AG08395 (cell line): ENCODE measurements at regions not wholly inside any gene's neighbourhood (a gene's known extent, or its start where the extent isn't known, plus 50 kb on each side); places are given as distances from the start of the nearest gene placed in this dataset.
"Not testable (repeated sequence)": the region's sequence is repeated elsewhere in the genome, so short reads cannot be mapped to it uniquely, and the experiment has no call there.

ENCODE experiments used
- DNase-seq: peaks from one replicate; pipeline ENCODE4 v3.0.0; 2012; ENCODE audit warnings: mixed read lengths, low spot score

DNA sequence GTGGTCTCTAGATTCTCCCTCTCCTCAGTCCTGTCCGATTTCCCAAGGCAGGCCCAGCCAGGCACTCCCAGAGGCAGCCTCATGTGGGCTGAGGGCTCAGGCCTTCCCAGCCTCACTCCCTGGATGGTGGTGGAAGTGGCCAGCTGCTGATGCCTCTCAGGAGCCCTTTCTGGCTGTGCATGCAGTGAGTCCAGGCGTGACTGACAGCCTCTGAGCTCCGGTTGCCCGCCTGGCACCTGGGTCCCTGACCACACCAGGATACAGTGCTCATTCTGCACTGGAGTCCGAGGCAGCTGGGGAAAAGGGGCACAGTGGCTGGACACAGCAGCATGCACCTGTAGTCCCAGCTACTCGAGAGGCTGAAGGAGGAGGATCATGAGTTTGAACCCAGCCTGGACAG, 132.6 kb downstream of the CUL2 start:
- no peak for DNase-seq

- DNase-seq, result no peak
These were observed 133.4 kb downstream of the CUL2 start for GRCh38 chr10:34956756-34957155.

GRCh38 chr10:34955391-34955790, 134.8 kb downstream of the CUL2 start:
- no peak for DNase-seq

- no peak for DNase-seq
These were observed 136.0 kb downstream of the CUL2 start for GRCh38 chr10:34954142-34954541.

DNA sequence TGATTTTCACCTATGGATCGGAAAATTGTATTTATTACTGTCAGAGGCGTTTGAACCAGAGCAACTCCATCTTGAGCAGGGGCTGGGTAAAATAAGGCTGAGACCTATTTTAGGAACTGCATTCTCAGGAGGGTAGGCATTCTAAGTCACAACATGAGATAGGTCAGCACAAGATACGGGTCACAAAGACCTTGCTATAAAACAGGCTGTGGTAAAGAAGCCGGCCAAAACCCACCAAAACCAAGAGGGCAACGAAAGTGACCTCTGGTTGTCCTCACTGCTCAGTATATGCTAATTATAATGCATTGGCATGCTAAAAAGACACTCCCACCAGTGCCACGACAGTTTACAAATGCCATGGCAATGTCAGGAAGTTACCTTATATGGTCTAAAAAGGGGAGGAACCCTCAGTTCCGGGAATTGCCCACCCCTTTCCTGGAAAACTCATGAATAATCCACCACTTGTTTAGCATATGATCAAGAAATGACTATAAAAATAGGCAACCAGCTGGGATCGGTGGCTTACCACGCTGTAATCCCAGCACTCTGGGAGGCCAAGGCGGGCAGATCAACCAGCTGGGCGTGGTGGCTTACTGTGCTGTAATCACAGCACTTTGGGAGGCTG, 136.3 kb upstream of the PARD3 start:
- DNase-seq, result not testable (repeated sequence)

- DNase-seq, result not testable (repeated sequence)
These were observed 130.9 kb upstream of the PARD3 start for GRCh38 chr10:34945951-34946522.

GRCh38 chr10:34941471-34942357, 126.6 kb upstream of the PARD3 start:
- no peak for DNase-seq

DNA sequence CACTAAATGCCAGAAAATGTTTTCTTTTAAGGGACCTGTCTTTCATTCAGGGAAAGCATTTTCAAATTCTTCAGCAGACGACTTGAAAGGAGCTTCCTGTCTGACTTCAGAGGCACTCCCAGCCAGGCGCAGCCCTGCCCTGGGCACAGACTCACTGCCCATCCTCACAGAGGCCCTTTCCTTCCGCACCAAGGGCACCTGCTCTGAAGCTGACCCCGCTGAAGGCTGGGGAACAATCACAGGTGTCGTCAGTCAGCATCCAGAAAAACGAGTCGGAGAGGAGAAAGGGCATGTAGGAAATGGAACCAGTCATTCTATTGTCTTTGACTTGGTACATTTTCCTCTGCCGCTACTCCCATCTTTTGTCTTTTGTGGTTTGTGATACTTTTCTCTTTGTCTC, 125.3 kb upstream of the PARD3 start:
- DNase-seq, result no peak

GRCh38 chr10:34938399-34938670, 123.2 kb upstream of the PARD3 start:
- DNase-seq, result no peak

DNA sequence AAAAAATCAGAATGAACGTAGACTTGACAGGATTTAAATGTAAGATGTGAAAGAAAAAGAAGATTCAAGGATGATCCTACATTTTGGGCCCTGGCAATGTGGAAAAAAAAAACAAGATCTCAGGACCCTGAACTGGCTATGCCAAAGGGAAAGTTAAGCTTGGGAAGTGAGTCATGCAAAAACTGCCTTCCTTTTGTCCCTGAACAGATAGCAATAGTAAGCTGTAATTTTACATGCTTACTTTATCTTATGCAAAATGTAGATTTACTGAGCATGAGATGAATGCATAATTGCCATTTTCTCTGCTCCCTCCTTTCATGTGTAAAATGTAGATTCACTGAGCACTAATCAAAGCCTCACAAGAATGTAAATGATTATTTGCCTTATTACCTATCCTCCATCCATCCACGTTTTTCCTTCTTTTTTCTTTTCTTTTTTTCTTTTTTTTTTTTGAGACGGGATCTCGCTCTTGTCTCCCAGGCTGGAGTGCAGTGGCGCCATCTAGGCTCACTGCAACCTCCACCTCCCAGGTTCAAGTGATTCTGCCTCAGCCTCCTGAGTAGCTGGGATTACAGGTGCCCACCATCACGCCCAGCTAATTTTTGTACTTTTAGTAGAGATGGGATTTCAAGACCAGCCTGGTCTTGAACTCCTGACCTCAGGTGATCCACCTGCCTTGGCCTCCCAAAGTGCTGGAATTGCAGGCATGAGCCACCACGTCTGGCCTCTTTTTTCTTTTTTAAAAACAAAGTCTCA, 122.7 kb upstream of the PARD3 start:
- DNase-seq, result not testable (repeated sequence)

DNA sequence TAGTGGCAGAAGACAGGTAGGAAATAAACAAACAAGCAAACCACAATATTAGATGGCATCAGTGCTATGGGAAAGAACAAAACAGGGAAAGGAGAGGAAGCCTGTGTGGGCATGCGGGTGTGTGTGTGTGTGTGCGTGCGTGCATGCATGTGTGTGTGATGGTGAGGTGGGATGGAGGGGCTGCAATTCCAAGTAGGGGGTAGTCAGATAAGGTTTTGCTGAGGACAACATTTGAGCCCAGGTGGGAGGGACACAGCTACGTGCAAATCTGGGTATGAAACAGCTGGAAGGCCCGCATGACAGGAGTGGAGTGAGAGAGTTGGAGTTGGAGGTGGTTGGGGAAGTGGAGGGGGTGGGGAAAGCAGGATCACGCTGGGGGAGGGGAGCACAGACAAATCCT, 121.0 kb upstream of the PARD3 start:
- DNase-seq, result no peak

GRCh38 chr10:34933676-34934075, 118.6 kb upstream of the PARD3 start:
- no peak for DNase-seq

GRCh38 chr10:34932235-34932634, 117.1 kb upstream of the PARD3 start:
- DNase-seq, result no peak

- no peak for DNase-seq
These were observed 116.1 kb upstream of the PARD3 start for GRCh38 chr10:34931216-34931615.

- DNase-seq, result peak; percentile 60
These were observed 107.0 kb upstream of the PARD3 start for GRCh38 chr10:34922138-34922537.

DNA sequence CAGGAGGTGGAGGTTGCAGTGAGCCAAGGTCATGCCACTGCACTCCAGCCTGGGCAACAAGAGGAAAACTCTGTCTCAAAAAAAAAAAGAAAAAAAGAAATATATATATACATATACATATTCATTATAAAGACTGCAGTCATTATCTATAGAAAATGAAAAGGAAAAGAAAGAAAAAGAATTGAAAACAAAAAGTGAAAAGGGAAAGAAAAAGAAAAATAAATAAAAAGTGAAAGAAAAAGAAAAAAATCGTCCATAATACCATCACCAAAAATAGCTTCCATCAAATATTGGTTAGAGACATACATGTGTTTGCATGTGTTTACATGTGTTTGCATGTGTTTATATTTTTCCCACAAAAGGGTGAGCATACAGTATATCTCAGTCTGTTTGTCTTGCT, 105.5 kb upstream of the PARD3 start:
- no peak for DNase-seq

- no peak for DNase-seq
These were observed 103.8 kb upstream of the PARD3 start for GRCh38 chr10:34918776-34919315.

GRCh38 chr10:34918060-34918775, 103.1 kb upstream of the PARD3 start:
- DNase-seq, result no peak

GRCh38 chr10:34916314-34916713, 101.2 kb upstream of the PARD3 start:
- peak; percentile 68 for DNase-seq

DNA sequence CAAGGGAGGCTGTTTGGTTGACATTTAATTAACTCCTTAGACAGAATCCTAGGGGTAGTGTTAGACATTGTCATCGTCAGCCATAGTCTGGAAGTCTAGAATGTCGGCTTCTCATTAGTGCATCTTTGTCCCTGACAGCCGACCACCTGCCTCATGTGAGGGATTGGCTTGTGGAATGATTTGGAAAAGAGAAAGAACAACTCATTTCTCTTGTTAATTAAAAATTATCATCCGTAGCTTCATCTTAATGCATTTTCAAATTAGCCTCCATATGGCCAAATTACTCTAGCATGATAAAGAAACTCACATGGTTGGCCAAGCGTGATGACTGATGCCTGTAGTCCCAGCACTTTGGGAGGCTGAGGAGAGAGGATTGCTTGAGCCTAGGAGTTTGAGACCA, 97.7 kb upstream of the PARD3 start:
- no peak for DNase-seq

DNA sequence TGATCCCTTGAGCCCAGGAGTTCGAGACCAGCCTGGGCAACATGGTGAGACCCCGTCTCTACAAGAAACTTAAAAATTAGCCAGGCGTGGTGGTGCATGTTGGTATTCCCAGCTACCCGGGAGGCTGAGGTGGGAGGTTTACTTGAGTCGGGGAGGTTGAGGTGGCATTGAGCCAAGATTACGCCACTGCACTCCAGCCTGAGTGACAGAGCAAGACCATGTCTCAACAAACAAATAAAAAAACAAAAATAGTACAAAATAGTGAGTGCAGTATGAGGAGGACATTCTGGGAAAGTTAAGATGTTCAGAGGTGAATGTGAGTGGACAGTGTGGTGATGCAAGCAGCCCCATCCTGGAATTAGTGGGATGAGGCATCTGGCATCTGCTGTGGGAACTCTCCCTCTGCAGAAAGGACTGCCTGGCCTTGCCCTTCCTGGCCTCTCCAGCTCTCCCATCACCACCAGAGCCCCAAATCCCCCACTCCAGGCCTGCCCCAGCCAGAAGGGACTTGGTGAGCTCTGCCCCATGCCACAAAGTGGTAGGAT, 96.6 kb upstream of the PARD3 start:
- DNase-seq, result peak; percentile 39
